IMR-90 (cell line): ENCODE measurements at regions not wholly inside any gene's neighbourhood (a gene's known extent, or its start where the extent isn't known, plus 50 kb on each side); places are given as distances from the start of the nearest gene placed in this dataset.

Experiments used
- ATAC-seq: fragments of 200-7000 bp; cut with Tn5 transposase; 2 replicates; pipeline ENCODE4 v1.9.1; 2020; ENCODE audit warnings: low read depth, mild to moderate bottlenecking, moderate library complexity
- BruUV-seq: library from RNA; stranded (reverse); fragments of 400-500 nt; replicated peaks from 2 replicates; lab custom pipeline; 2021; lab: Mats Ljungman, UMichigan
- CTCF ChIA-PET: fragments of 300-600 bp; formaldehyde crosslinking; extraction: SDS; loops from one replicate; lab custom pipeline; 2021; ENCODE audit warnings: antibody characterized with exemption; lab: Yijun Ruan, JAX
- POLR2A ChIA-PET: fragments of 300-600 bp; sonication (Branson Sonifier 250); formaldehyde crosslinking; loops from one replicate; lab custom pipeline; 2022; ENCODE audit warnings: antibody characterized with exemption; ENCODE audit not compliant: unreplicated experiment; lab: Charles Lee
- DNase-seq: peaks from one replicate; pipeline ENCODE4 v3.0.0; 2013
- H2AFZ ChIP-seq: replicated peaks from 2 replicates; pipeline ENCODE3; 2013; ENCODE audit warnings: low read length, mild to moderate bottlenecking; ENCODE audit not compliant: poor library complexity
- H2AK5ac ChIP-seq: 2 replicates; pipeline ENCODE4 v1.6.1; 2013; ENCODE audit warnings: low read depth, low read length, inconsistent platforms
- H2AK9ac ChIP-seq: replicated peaks from 2 replicates; pipeline ENCODE3; 2013; ENCODE audit warnings: mild to moderate bottlenecking, low read depth, low read length, moderate library complexity; ENCODE audit not compliant: poor library complexity
- H2BK120ac ChIP-seq: 2 replicates; pipeline ENCODE4 v1.6.1; 2013; ENCODE audit warnings: low read depth, low read length, inconsistent platforms
- H2BK15ac ChIP-seq: 3 replicates; pipeline ENCODE4 v1.6.1; 2013; ENCODE audit warnings: low read depth, low read length, inconsistent platforms
- H2BK20ac ChIP-seq: 2 replicates; pipeline ENCODE4 v1.6.1; 2013; ENCODE audit warnings: low read depth, mild to moderate bottlenecking, inconsistent platforms, low read length, moderate library complexity
- H2BK5ac ChIP-seq: 2 replicates; pipeline ENCODE4 v1.6.1; 2013; ENCODE audit warnings: mild to moderate bottlenecking, low read depth, low read length, inconsistent platforms; ENCODE audit not compliant: poor library complexity, severe bottlenecking
- H3K14ac ChIP-seq: replicated peaks from 2 replicates; pipeline ENCODE4 v1.6.1; 2013; ENCODE audit warnings: low read depth, low read length, inconsistent platforms
- H3K18ac ChIP-seq: 2 replicates; pipeline ENCODE4 v1.6.1; 2013; ENCODE audit warnings: low read depth, low read length, control low read depth
- H3K23ac ChIP-seq: 2 replicates; pipeline ENCODE4 v1.6.1; 2013; ENCODE audit warnings: low read depth, low read length, inconsistent platforms
- H3K27ac ChIP-seq: 2 replicates; pipeline ENCODE4 v1.5.1; 2013; ENCODE audit warnings: mild to moderate bottlenecking, control low read depth, low read length; ENCODE audit not compliant: insufficient read depth
- H3K27me3 ChIP-seq: 2 replicates; pipeline ENCODE4 v1.6.1; 2013; ENCODE audit warnings: low read length; ENCODE audit not compliant: control insufficient read depth, insufficient read depth
- H3K36me3 ChIP-seq: 2 replicates; pipeline ENCODE4 v1.6.1; 2013; ENCODE audit warnings: low read length, mixed read lengths; ENCODE audit not compliant: control insufficient read depth, insufficient read depth
- H3K4ac ChIP-seq: 2 replicates; pipeline ENCODE4 v1.6.1; 2013; ENCODE audit warnings: low read depth, low read length, inconsistent platforms
- H3K4me1 ChIP-seq: 2 replicates; pipeline ENCODE4 v1.6.1; 2013; ENCODE audit warnings: low read length, mixed read lengths; ENCODE audit not compliant: control insufficient read depth, insufficient read depth
- H3K4me2 ChIP-seq: 2 replicates; pipeline ENCODE4 v1.6.1; 2013; ENCODE audit warnings: low read depth, mild to moderate bottlenecking, control low read depth, low read length, moderate library complexity
- H3K4me3 ChIP-seq: 2 replicates; pipeline ENCODE4 v1.5.1; 2013; ENCODE audit warnings: low read depth, mild to moderate bottlenecking, control low read depth, low read length, moderate library complexity; ENCODE audit not compliant: insufficient read depth
- H3K56ac ChIP-seq: 2 replicates; pipeline ENCODE4 v1.6.1; 2013; ENCODE audit warnings: low read length, inconsistent platforms; ENCODE audit not compliant: insufficient read depth; ENCODE audit errors: extremely low read depth
- H3K79me1 ChIP-seq, 2 experiments: 2 replicates each; pipeline ENCODE4 v1.6.1; 2013; ENCODE audit warnings: low read length in 2 of 2, inconsistent platforms in 1 of 2, low read depth in 1 of 2
- H3K9ac ChIP-seq: 2 replicates; pipeline ENCODE4 v1.6.1; 2013; ENCODE audit warnings: low read depth, low read length, control low read depth
- H3K9me1 ChIP-seq: 2 replicates; pipeline ENCODE4 v1.6.1; 2013; ENCODE audit warnings: low read length, inconsistent platforms; ENCODE audit not compliant: insufficient read depth
- H3K9me3 ChIP-seq: 2 replicates; pipeline ENCODE4 v1.6.1; 2013; ENCODE audit warnings: low read length; ENCODE audit not compliant: control insufficient read depth, insufficient read depth
- H4K20me1 ChIP-seq: 2 replicates; pipeline ENCODE4 v1.6.1; 2013; ENCODE audit warnings: low read length, inconsistent platforms; ENCODE audit not compliant: insufficient read depth
- H4K5ac ChIP-seq: 2 replicates; pipeline ENCODE4 v1.6.1; 2013; ENCODE audit warnings: mild to moderate bottlenecking, low read depth, low read length, control low read depth
- H4K8ac ChIP-seq, 2 experiments: 2 replicates each; pipeline ENCODE4 v1.6.1; 2013; ENCODE audit warnings: low read depth in 2 of 2, low read length in 2 of 2, control low read depth in 1 of 2, inconsistent platforms in 1 of 2
- H4K91ac ChIP-seq: 2 replicates; pipeline ENCODE4 v1.6.1; 2013; ENCODE audit warnings: low read depth, low read length, inconsistent platforms; ENCODE audit not compliant: insufficient read depth
- NFE2L2 ChIP-seq: fragments of 150-350 bp; IDR thresholded peaks from 2 replicates; pipeline ENCODE4 v1.6.1; 2016; ENCODE audit warnings: low read depth, mild to moderate bottlenecking, low read length
- WGBS, 2 experiments: methylation state at CpG; one replicate each; pipeline versions ENCODE4 v1.1.5 to v1.1.7; 2013; ENCODE audit warnings: missing lambda C conversion rate in 2 of 2; ENCODE audit not compliant: insufficient read length in 1 of 2; ENCODE audit errors: extremely low coverage in 2 of 2; 5-methylcytosine and 5-hydroxymethylcytosine counted together
- dilution Hi-C: fragments of 300-500 bp; cut with HindIII; formaldehyde crosslinking; loops from one replicate; pipeline ENCODE4 v1.14.3; 2018; ENCODE audit warnings: low sequenced_read_pairs; ENCODE audit not compliant: unreplicated experiment
- in situ Hi-C: fragments of 300-500 bp; cut with MboI; formaldehyde crosslinking; loops from 3 replicates; pipeline ENCODE4 v1.14.3; 2019; ENCODE audit warnings: low sequenced_read_pairs, inconsistent platforms, mixed read lengths
- intact Hi-C: fragments of 100-400 bp; cut with micrococcal nuclease; formaldehyde crosslinking; loops from 2 replicates; pipeline ENCODE4 v1.10.0; 2022

DNA sequence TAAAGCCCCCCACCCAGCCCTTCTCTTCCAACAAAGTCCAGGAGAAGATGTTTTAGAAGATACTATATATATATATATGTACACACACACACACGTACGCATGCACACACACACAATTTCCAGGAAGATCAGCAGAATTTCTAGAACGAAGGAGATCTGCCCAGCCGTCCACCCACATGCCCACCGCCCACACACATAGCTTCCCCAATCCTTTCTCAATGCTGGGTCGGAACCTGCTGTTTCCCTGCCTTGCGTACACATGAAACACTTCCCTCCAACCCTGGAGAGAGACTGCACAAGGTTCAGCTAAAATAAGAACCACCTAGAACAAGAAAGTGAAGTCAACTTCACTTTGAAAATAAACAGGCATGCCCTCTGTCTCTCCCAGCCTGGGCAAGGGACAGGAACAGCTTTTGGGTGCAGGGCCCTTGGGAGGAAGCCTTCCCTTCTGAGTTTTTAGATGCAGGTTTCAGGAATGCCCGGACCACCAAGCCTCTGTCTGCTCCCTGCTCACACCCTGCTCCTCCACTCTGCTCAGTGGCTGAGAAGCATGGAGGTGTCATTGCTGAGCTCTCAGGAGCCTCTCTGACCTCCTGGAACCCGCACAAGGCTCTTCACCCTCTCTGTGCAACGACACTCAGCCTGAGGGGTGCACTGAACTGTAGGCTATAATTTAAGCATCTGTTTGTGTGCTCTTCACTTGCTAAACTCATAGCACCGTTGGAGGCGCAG is 149.4 kb downstream of the C5orf15 start:
- POLR2A ChIA-PET = no interaction called here
- no peak for ATAC-seq

More for the DNA sequence above, 149.4 kb downstream of the C5orf15 start:
- no peak overlapping the region for H3K14ac ChIP-seq
- intact Hi-C loops = no loop called here
- no peaks in the 10 kb centered on the region for H3K36me3 ChIP-seq
- no peak overlapping the region for H2AK5ac ChIP-seq
- H3K9me3 ChIP-seq = no peaks in the 10 kb centered on the region
- no peak overlapping the region for H2AFZ ChIP-seq
- H4K8ac ChIP-seq = no peak overlapping the region
- in situ Hi-C loops = no loop called here
- no peak for DNase-seq
- no peak overlapping the region for H3K4me3 ChIP-seq
- no peak overlapping the region for H2BK5ac ChIP-seq
- no peak overlapping the region for H3K27ac ChIP-seq
- peaks cover 34% of the 10 kb centered on the region for H3K27me3 ChIP-seq
- H2BK15ac ChIP-seq = no peak overlapping the region
- no peak overlapping the region for H4K5ac ChIP-seq
- H4K20me1 ChIP-seq = no peaks in the 10 kb centered on the region
- H3K56ac ChIP-seq = no peak overlapping the region
- no peak overlapping the region for H3K23ac ChIP-seq
- no peak overlapping the region for H4K91ac ChIP-seq
- 79% methylated on average over 4 of the region's 12 CpGs; no CpG with 5 or more reads in 1 of the 2 experiments for WGBS, 2 experiments
- H2BK20ac ChIP-seq = no peak overlapping the region
- no peaks in the 10 kb centered on the region for H3K9me1 ChIP-seq
- no peak for TF ChIP-seq NFE2L2
- H3K4me1 ChIP-seq = no peaks in the 10 kb centered on the region
- H3K9ac ChIP-seq = no peak overlapping the region
- no peak overlapping the region for H2BK120ac ChIP-seq
- no peak overlapping the region for H3K18ac ChIP-seq
- H3K4me2 ChIP-seq = no peak overlapping the region
- H3K79me1 ChIP-seq = no peaks in the 10 kb centered on the region
- H3K4ac ChIP-seq = no peak overlapping the region
- H2AK9ac ChIP-seq = no peak overlapping the region
- no TSS peak for BruUV-seq
- CTCF ChIA-PET = no interaction called here
- dilution Hi-C loops = no loop called here
